ENCODE measurements at regions not wholly inside any gene's neighbourhood (a gene's known extent, or its start where the extent isn't known, plus 50 kb on each side); places are given as distances from the start of the nearest gene placed in this dataset.

DNA sequence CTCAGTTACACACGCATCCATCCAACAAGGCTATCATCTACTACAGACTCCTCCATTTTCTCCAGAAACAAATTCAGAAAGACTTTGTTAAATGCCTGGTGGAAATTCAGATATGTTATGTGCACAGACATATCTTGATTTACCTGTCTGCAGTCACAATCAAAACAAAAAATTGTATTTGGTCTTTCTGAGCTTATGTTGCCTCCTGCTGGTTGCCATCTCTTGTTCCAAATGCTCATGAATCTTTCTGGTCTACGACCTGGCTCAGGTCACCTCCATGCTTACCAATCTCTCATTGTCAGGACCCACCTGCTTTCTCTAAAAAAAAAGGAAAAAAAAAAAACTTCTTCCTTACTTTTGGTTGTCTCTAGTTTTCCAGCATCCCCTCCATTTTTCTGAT, 169.2 kb upstream of the PLXNC1 start:
- H3K9me3 ChIP-seq (ENCODE audit: low read length) = no peaks in the 10 kb centered on the region
- H4K20me1 ChIP-seq (ENCODE audit: insufficient read depth, low read length) = no peaks in the 10 kb centered on the region
- TF ChIP-seq, protein P1, sequence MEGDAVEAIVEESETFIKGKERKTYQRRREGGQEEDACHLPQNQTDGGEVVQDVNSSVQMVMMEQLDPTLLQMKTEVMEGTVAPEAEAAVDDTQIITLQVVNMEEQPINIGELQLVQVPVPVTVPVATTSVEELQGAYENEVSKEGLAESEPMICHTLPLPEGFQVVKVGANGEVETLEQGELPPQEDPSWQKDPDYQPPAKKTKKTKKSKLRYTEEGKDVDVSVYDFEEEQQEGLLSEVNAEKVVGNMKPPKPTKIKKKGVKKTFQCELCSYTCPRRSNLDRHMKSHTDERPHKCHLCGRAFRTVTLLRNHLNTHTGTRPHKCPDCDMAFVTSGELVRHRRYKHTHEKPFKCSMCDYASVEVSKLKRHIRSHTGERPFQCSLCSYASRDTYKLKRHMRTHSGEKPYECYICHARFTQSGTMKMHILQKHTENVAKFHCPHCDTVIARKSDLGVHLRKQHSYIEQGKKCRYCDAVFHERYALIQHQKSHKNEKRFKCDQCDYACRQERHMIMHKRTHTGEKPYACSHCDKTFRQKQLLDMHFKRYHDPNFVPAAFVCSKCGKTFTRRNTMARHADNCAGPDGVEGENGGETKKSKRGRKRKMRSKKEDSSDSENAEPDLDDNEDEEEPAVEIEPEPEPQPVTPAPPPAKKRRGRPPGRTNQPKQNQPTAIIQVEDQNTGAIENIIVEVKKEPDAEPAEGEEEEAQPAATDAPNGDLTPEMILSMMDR (IDR thresholded peaks at IDR 0.05; ENCODE audit: low read length) = peak; percentile 64
- no peak for TF ChIP-seq EZH2 (IDR thresholded peaks at IDR 0.05; ENCODE audit: borderline replicate concordance, low read length)
- H3K27ac ChIP-seq (ENCODE audit: low read depth, low read length, poor library complexity, severe bottlenecking) = no peak overlapping the region
- H3K4me3 ChIP-seq (ENCODE audit: low read depth, low read length, poor library complexity, severe bottlenecking) = no peak overlapping the region
- H2AFZ ChIP-seq (ENCODE audit: low read length) = no peak overlapping the region
- no peaks in the 10 kb centered on the region for H3K36me3 ChIP-seq (ENCODE audit: insufficient read depth, low read length)
- H3K9me2 ChIP-seq (ENCODE audit: low read depth, low read length) = no peaks in the 10 kb centered on the region
- no peak overlapping the region for H3K4me2 ChIP-seq (ENCODE audit: low read length)
- H3K4me1 ChIP-seq (ENCODE audit: insufficient read depth, low read length, severe bottlenecking) = no peaks in the 10 kb centered on the region
- no peaks in the 10 kb centered on the region; the same call in 1 of the 2 replicates for H3K27me3 ChIP-seq (ENCODE audit: insufficient read depth, low read length)
- H3K9ac ChIP-seq (ENCODE audit: low read length) = no peak overlapping the region
- H3F3A ChIP-seq (ENCODE audit: insufficient read depth, low read length) = no peaks in the 10 kb centered on the region
- H3K79me2 ChIP-seq (ENCODE audit: insufficient read depth, low read length) = no peaks in the 10 kb centered on the region

DNA sequence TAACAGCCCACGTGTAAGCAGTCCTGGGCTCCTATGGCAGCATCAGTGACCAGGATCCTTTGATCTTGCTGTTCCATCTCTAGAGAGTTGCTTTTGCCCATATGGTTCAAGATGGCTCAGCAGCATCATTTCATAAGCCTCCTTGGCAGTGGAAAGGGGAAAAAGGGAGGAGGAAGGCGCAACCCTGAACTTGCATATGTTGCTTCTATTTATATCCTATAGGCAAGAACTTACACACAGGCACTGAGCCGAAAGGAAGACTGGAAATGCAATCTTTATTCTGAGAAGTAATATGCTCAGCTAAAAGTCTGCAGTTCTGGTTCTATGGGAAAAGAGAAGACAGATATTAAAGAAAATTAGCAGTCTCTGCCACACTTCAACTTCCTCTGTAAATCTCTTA, 167.7 kb upstream of the PLXNC1 start:
- Histone ChIP-seq H3K27me3 (ENCODE audit: insufficient read depth, low read length) (no peaks in the 10 kb centered on the region; the same call in 1 of the 2 replicates), H3K4me3 (ENCODE audit: low read depth, low read length, poor library complexity, severe bottlenecking) (no peak overlapping the region), H3K4me1 (ENCODE audit: insufficient read depth, low read length, severe bottlenecking) (no peaks in the 10 kb centered on the region), H2AFZ (ENCODE audit: low read length) (no peak overlapping the region), H3F3A (ENCODE audit: insufficient read depth, low read length) (no peaks in the 10 kb centered on the region), H3K27ac (ENCODE audit: low read depth, low read length, poor library complexity, severe bottlenecking) (no peak overlapping the region), H3K79me2 (ENCODE audit: insufficient read depth, low read length) (no peaks in the 10 kb centered on the region), H3K9me2 (ENCODE audit: low read depth, low read length) (no peaks in the 10 kb centered on the region), H3K9me3 (ENCODE audit: low read length) (no peaks in the 10 kb centered on the region), H4K20me1 (ENCODE audit: insufficient read depth, low read length) (no peaks in the 10 kb centered on the region), H3K36me3 (ENCODE audit: insufficient read depth, low read length) (no peaks in the 10 kb centered on the region), H3K9ac (ENCODE audit: low read length) (no peak overlapping the region), H3K4me2 (ENCODE audit: low read length) (no peak overlapping the region)
- TF ChIP-seq, protein P1 (IDR thresholded peaks at IDR 0.05; ENCODE audit: low read length) = no peak
- TF ChIP-seq EZH2 (IDR thresholded peaks at IDR 0.05; ENCODE audit: borderline replicate concordance, low read length) = no peak

DNA sequence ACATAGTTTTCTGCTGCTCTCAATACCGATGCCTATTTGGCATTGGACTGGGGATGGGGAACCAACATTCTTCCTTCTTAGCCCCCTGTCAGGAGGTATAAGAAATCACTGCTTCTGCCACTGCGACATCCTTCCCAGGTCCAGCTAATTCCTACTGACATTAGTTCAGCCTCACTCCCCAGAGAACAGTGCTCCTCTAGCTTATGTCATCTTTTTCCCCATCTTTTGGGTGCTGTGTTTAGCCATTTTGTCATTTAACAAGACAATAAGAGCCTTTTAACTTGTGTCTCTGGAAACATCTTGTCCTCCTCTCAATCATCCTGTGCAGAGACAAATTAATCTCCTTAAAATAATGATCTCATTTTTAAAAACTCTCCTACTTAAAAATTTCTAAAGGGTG, 167.0 kb upstream of the PLXNC1 start:
- no peaks in the 10 kb centered on the region for H3K9me2 ChIP-seq (ENCODE audit: low read depth, low read length)
- TF ChIP-seq, protein P1 (IDR thresholded peaks at IDR 0.05; ENCODE audit: low read length) = no peak
- TF ChIP-seq EZH2 (IDR thresholded peaks at IDR 0.05; ENCODE audit: borderline replicate concordance, low read length) = no peak
- H3K4me3 ChIP-seq (ENCODE audit: low read depth, low read length, poor library complexity, severe bottlenecking) = no peak overlapping the region
- H3K27me3 ChIP-seq (ENCODE audit: insufficient read depth, low read length) = no peaks in the 10 kb centered on the region; the same call in 1 of the 2 replicates
- no peak overlapping the region for H3K27ac ChIP-seq (ENCODE audit: low read depth, low read length, poor library complexity, severe bottlenecking)
- no peak overlapping the region for H2AFZ ChIP-seq (ENCODE audit: low read length)
- H3K36me3 ChIP-seq (ENCODE audit: insufficient read depth, low read length) = no peaks in the 10 kb centered on the region
- no peaks in the 10 kb centered on the region for H3K9me3 ChIP-seq (ENCODE audit: low read length)
- no peaks in the 10 kb centered on the region for H3K4me1 ChIP-seq (ENCODE audit: insufficient read depth, low read length, severe bottlenecking)
- no peaks in the 10 kb centered on the region for H3F3A ChIP-seq (ENCODE audit: insufficient read depth, low read length)
- no peak overlapping the region for H3K4me2 ChIP-seq (ENCODE audit: low read length)
- no peaks in the 10 kb centered on the region for H4K20me1 ChIP-seq (ENCODE audit: insufficient read depth, low read length)
- no peaks in the 10 kb centered on the region for H3K79me2 ChIP-seq (ENCODE audit: insufficient read depth, low read length)
- H3K9ac ChIP-seq (ENCODE audit: low read length) = no peak overlapping the region
